ENCODE measurements at regions not wholly inside any gene's neighbourhood (a gene's known extent, or its start where the extent isn't known, plus 50 kb on each side); places are given as distances from the start of the nearest gene placed in this dataset.

GRCh38 chr2:39873586-39873985 lies 94.5 kb upstream of the THUMPD2 start:
- Histone ChIP-seq H4K91ac (replicated peaks; ENCODE audit: insufficient read length, low read length) (no peak overlapping the region), H3K4ac (replicated peaks; ENCODE audit: insufficient read length, low read depth, low read length) (no peak overlapping the region), H3K79me1 (ENCODE audit: low read depth, low read length) (no peaks in the 10 kb centered on the region), H4K8ac (ENCODE audit: extremely low read depth, insufficient read depth, low read length) (no peak overlapping the region), H3K36me3 (ENCODE audit: control insufficient read depth in 2 of 4, insufficient read depth in 4 of 4, low read length in 3 of 4) (no peaks in the 10 kb centered on the region), H2BK120ac (replicated peaks; ENCODE audit: low read depth, low read length) (no peak overlapping the region), H4K20me1 (replicated peaks in 1 of 2; ENCODE audit: control insufficient read depth in 1 of 2, insufficient read depth in 2 of 2, low read length in 2 of 2) (no peaks in the 10 kb centered on the region), H3K4me2 (ENCODE audit: insufficient read depth in 1 of 2, low read depth in 2 of 2, low read length in 2 of 2) (no peak overlapping the region), H2BK15ac (ENCODE audit: low read length) (no peak overlapping the region), H3K14ac (ENCODE audit: insufficient read length) (no peak overlapping the region), H3K4me1 (replicated peaks in 1 of 4; ENCODE audit: control insufficient read depth in 3 of 4, insufficient read depth in 4 of 4, low read length in 3 of 4) (no peaks in the 10 kb centered on the region), H3K4me3 (ENCODE audit: extremely low read depth in 1 of 4, insufficient read depth in 2 of 4, low read depth in 3 of 4, low read length in 4 of 4) (no peak overlapping the region), H2AFZ (ENCODE audit: low read length) (peak overlapping the region; percentile 67; the same call in 1 of the 2 replicates), H2BK12ac (ENCODE audit: low read depth, low read length) (no peak overlapping the region), H3K23ac (ENCODE audit: insufficient read length) (no peak overlapping the region), H3K9me3 (ENCODE audit: insufficient read depth in 2 of 2, low read depth in 1 of 2, low read length in 1 of 2) (no peaks in the 10 kb centered on the region), H3K23me2 (ENCODE audit: low read depth, low read length) (no peaks in the 10 kb centered on the region), H2BK5ac (ENCODE audit: low read depth, low read length) (no peak overlapping the region), H3K79me2 (ENCODE audit: control insufficient read depth in 1 of 2, insufficient read depth in 2 of 2, low read length in 2 of 2) (no peaks in the 10 kb centered on the region), H3K27ac (ENCODE audit: low read depth, low read length) (no peak overlapping the region), H3K27me3 (replicated peaks in 1 of 4; ENCODE audit: control insufficient read depth in 3 of 4, extremely low read depth in 1 of 4, insufficient read depth in 3 of 4, low read length in 3 of 4) (no peaks in the 10 kb centered on the region), H3K9ac (replicated peaks in 1 of 4; ENCODE audit: extremely low read depth in 1 of 4, low read depth in 3 of 4, low read length in 3 of 4) (no peak overlapping the region), H4K5ac (ENCODE audit: insufficient read length, low read depth, low read length) (no peak overlapping the region), H2BK20ac (ENCODE audit: low read length) (no peak overlapping the region), H2AK5ac (ENCODE audit: low read depth, low read length) (no peak overlapping the region), H3K18ac (ENCODE audit: extremely low read depth, low read length) (no peak overlapping the region), H3K56ac (replicated peaks; ENCODE audit: insufficient read length, low read depth, low read length) (no peak overlapping the region)
- ChIA-PET CTCF (ENCODE audit: partially characterized antibody) (no interaction called here), POLR2A (ENCODE audit: partially characterized antibody) (no interaction called here)
- 90% methylated on average over 3 of the region's 3 CpGs; no CpG with 5 or more reads in 1 of the 2 experiments for WGBS, 2 experiments (ENCODE audit: extremely low coverage in 1 of 2, insufficient coverage in 1 of 2, insufficient read length in 1 of 2, insufficient replicate concordance in 2 of 2, low coverage in 1 of 2, low lambda C conversion rate in 2 of 2, missing lambda C conversion rate in 1 of 2)
- DNase-seq (ENCODE audit: low read depth in 1 of 2, low spot score in 2 of 2) = no peak
- no peak for FAIRE-seq
- TF ChIP-seq TEAD4 (IDR thresholded peaks at IDR 0.05; ENCODE audit: low read depth, low read length) (no peak), GTF2F1 (IDR thresholded peaks at IDR 0.05; ENCODE audit: borderline replicate concordance, low read depth, low read length) (no peak)

Data from H1 (cell line).